IMR-90 (cell line): ENCODE measurements at regions not wholly inside any gene's neighbourhood (a gene's known extent, or its start where the extent isn't known, plus 50 kb on each side); places are given as distances from the start of the nearest gene placed in this dataset.

Experiments used
- ATAC-seq: fragments of 200-7000 bp; cut with Tn5 transposase; 2 replicates; pipeline ENCODE4 v1.9.1; 2020; ENCODE audit warnings: low read depth, mild to moderate bottlenecking, moderate library complexity
- BruUV-seq: library from RNA; stranded (reverse); fragments of 400-500 nt; replicated peaks from 2 replicates; lab custom pipeline; 2021; lab: Mats Ljungman, UMichigan
- CTCF ChIA-PET: fragments of 300-600 bp; formaldehyde crosslinking; extraction: SDS; loops from one replicate; lab custom pipeline; 2021; ENCODE audit warnings: antibody characterized with exemption; lab: Yijun Ruan, JAX
- POLR2A ChIA-PET: fragments of 300-600 bp; sonication (Branson Sonifier 250); formaldehyde crosslinking; loops from one replicate; lab custom pipeline; 2022; ENCODE audit warnings: antibody characterized with exemption; ENCODE audit not compliant: unreplicated experiment; lab: Charles Lee
- DNase-seq: peaks from one replicate; pipeline ENCODE4 v3.0.0; 2013
- H2AFZ ChIP-seq: replicated peaks from 2 replicates; pipeline ENCODE3; 2013; ENCODE audit warnings: low read length, mild to moderate bottlenecking; ENCODE audit not compliant: poor library complexity
- H2AK5ac ChIP-seq: 2 replicates; pipeline ENCODE4 v1.6.1; 2013; ENCODE audit warnings: low read depth, low read length, inconsistent platforms
- H2AK9ac ChIP-seq: replicated peaks from 2 replicates; pipeline ENCODE3; 2013; ENCODE audit warnings: mild to moderate bottlenecking, low read depth, low read length, moderate library complexity; ENCODE audit not compliant: poor library complexity
- H2BK120ac ChIP-seq: 2 replicates; pipeline ENCODE4 v1.6.1; 2013; ENCODE audit warnings: low read depth, low read length, inconsistent platforms
- H2BK15ac ChIP-seq: 3 replicates; pipeline ENCODE4 v1.6.1; 2013; ENCODE audit warnings: low read depth, low read length, inconsistent platforms
- H2BK20ac ChIP-seq: 2 replicates; pipeline ENCODE4 v1.6.1; 2013; ENCODE audit warnings: low read depth, mild to moderate bottlenecking, inconsistent platforms, low read length, moderate library complexity
- H2BK5ac ChIP-seq: 2 replicates; pipeline ENCODE4 v1.6.1; 2013; ENCODE audit warnings: mild to moderate bottlenecking, low read depth, low read length, inconsistent platforms; ENCODE audit not compliant: poor library complexity, severe bottlenecking
- H3K14ac ChIP-seq: replicated peaks from 2 replicates; pipeline ENCODE4 v1.6.1; 2013; ENCODE audit warnings: low read depth, low read length, inconsistent platforms
- H3K18ac ChIP-seq: 2 replicates; pipeline ENCODE4 v1.6.1; 2013; ENCODE audit warnings: low read depth, low read length, control low read depth
- H3K23ac ChIP-seq: 2 replicates; pipeline ENCODE4 v1.6.1; 2013; ENCODE audit warnings: low read depth, low read length, inconsistent platforms
- H3K27ac ChIP-seq: 2 replicates; pipeline ENCODE4 v1.5.1; 2013; ENCODE audit warnings: mild to moderate bottlenecking, control low read depth, low read length; ENCODE audit not compliant: insufficient read depth
- H3K27me3 ChIP-seq: 2 replicates; pipeline ENCODE4 v1.6.1; 2013; ENCODE audit warnings: low read length; ENCODE audit not compliant: control insufficient read depth, insufficient read depth
- H3K36me3 ChIP-seq: 2 replicates; pipeline ENCODE4 v1.6.1; 2013; ENCODE audit warnings: low read length, mixed read lengths; ENCODE audit not compliant: control insufficient read depth, insufficient read depth
- H3K4ac ChIP-seq: 2 replicates; pipeline ENCODE4 v1.6.1; 2013; ENCODE audit warnings: low read depth, low read length, inconsistent platforms
- H3K4me1 ChIP-seq: 2 replicates; pipeline ENCODE4 v1.6.1; 2013; ENCODE audit warnings: low read length, mixed read lengths; ENCODE audit not compliant: control insufficient read depth, insufficient read depth
- H3K4me2 ChIP-seq: 2 replicates; pipeline ENCODE4 v1.6.1; 2013; ENCODE audit warnings: low read depth, mild to moderate bottlenecking, control low read depth, low read length, moderate library complexity
- H3K4me3 ChIP-seq: 2 replicates; pipeline ENCODE4 v1.5.1; 2013; ENCODE audit warnings: low read depth, mild to moderate bottlenecking, control low read depth, low read length, moderate library complexity; ENCODE audit not compliant: insufficient read depth
- H3K56ac ChIP-seq: 2 replicates; pipeline ENCODE4 v1.6.1; 2013; ENCODE audit warnings: low read length, inconsistent platforms; ENCODE audit not compliant: insufficient read depth; ENCODE audit errors: extremely low read depth
- H3K79me1 ChIP-seq, 2 experiments: 2 replicates each; pipeline ENCODE4 v1.6.1; 2013; ENCODE audit warnings: low read length in 2 of 2, inconsistent platforms in 1 of 2, low read depth in 1 of 2
- H3K9ac ChIP-seq: 2 replicates; pipeline ENCODE4 v1.6.1; 2013; ENCODE audit warnings: low read depth, low read length, control low read depth
- H3K9me1 ChIP-seq: 2 replicates; pipeline ENCODE4 v1.6.1; 2013; ENCODE audit warnings: low read length, inconsistent platforms; ENCODE audit not compliant: insufficient read depth
- H3K9me3 ChIP-seq: 2 replicates; pipeline ENCODE4 v1.6.1; 2013; ENCODE audit warnings: low read length; ENCODE audit not compliant: control insufficient read depth, insufficient read depth
- H4K20me1 ChIP-seq: 2 replicates; pipeline ENCODE4 v1.6.1; 2013; ENCODE audit warnings: low read length, inconsistent platforms; ENCODE audit not compliant: insufficient read depth
- H4K5ac ChIP-seq: 2 replicates; pipeline ENCODE4 v1.6.1; 2013; ENCODE audit warnings: mild to moderate bottlenecking, low read depth, low read length, control low read depth
- H4K8ac ChIP-seq, 2 experiments: 2 replicates each; pipeline ENCODE4 v1.6.1; 2013; ENCODE audit warnings: low read depth in 2 of 2, low read length in 2 of 2, control low read depth in 1 of 2, inconsistent platforms in 1 of 2
- H4K91ac ChIP-seq: 2 replicates; pipeline ENCODE4 v1.6.1; 2013; ENCODE audit warnings: low read depth, low read length, inconsistent platforms; ENCODE audit not compliant: insufficient read depth
- CHD1 ChIP-seq: IDR thresholded peaks from 2 replicates; pipeline ENCODE4 v1.6.1; 2012; ENCODE audit warnings: low read depth, low read length, improper control_type of control experiment
- FOS ChIP-seq: fragments of 150-350 bp; IDR thresholded peaks from 2 replicates; pipeline ENCODE4 v1.6.1; 2016; ENCODE audit warnings: low read depth, low read length
- MAFK ChIP-seq: IDR thresholded peaks from 2 replicates; pipeline ENCODE4 v1.6.1; 2012; ENCODE audit warnings: low read depth, low read length, improper control_type of control experiment
- POLR2A ChIP-seq: IDR thresholded peaks from 2 replicates; pipeline ENCODE4 v1.6.1; 2012; ENCODE audit warnings: mild to moderate bottlenecking, low read depth, low read length
- RAD21 ChIP-seq: IDR thresholded peaks from 2 replicates; pipeline ENCODE4 v1.6.1; 2012; ENCODE audit warnings: low read length, improper control_type of control experiment
- RFX5 ChIP-seq: IDR thresholded peaks from 2 replicates; pipeline ENCODE4 v1.8.0; 2012; ENCODE audit warnings: low read depth, mild to moderate bottlenecking, low read length, moderate library complexity
- SMC3 ChIP-seq: fragments of 150-350 bp; IDR thresholded peaks from 2 replicates; pipeline ENCODE4 v1.6.1; 2016; ENCODE audit warnings: low read depth, mild to moderate bottlenecking, antibody characterized with exemption, low read length, moderate library complexity
- WGBS, 2 experiments: methylation state at CpG; one replicate each; pipeline versions ENCODE4 v1.1.5 to v1.1.7; 2013; ENCODE audit warnings: missing lambda C conversion rate in 2 of 2; ENCODE audit not compliant: insufficient read length in 1 of 2; ENCODE audit errors: extremely low coverage in 2 of 2; 5-methylcytosine and 5-hydroxymethylcytosine counted together
- dilution Hi-C: fragments of 300-500 bp; cut with HindIII; formaldehyde crosslinking; loops from one replicate; pipeline ENCODE4 v1.14.3; 2018; ENCODE audit warnings: low sequenced_read_pairs; ENCODE audit not compliant: unreplicated experiment
- in situ Hi-C: fragments of 300-500 bp; cut with MboI; formaldehyde crosslinking; loops from 3 replicates; pipeline ENCODE4 v1.14.3; 2019; ENCODE audit warnings: low sequenced_read_pairs, inconsistent platforms, mixed read lengths
- intact Hi-C: fragments of 100-400 bp; cut with micrococcal nuclease; formaldehyde crosslinking; loops from 2 replicates; pipeline ENCODE4 v1.10.0; 2022

DNA sequence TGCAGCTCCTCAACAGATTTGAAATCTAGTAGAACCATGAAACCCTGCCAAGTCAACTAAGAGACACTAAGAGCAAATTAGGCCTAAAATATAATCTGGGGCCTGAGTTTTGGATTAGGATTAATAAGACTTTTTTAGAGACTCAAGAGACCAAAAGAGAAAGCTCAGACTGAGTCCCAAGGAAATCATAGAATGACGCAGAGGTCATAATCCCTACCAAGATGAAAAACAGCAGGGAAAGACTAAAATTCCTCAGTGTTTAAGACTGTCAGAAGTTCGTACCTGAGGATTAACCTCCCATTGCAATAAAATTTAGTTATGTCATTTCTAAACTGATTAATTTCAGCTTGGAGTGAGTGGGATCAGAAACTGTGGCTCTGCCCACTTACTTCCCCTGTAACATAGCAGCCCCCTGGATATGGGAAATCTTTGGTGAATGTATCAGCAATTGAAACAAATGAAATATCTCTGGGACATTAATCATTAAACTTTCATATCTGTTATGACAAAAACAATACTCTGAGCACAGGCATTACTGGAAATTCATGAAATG lies 200.3 kb downstream of the EDN1 start:
- H3K27me3 ChIP-seq = no peaks in the 10 kb centered on the region
- H3K4me1 ChIP-seq = peaks cover 10% of the 10 kb centered on the region
- H3K9me3 ChIP-seq = no peaks in the 10 kb centered on the region
- H2AK9ac ChIP-seq = no peak overlapping the region
- H3K14ac ChIP-seq = peak overlapping the region; percentile 27
- no peak overlapping the region for H2AFZ ChIP-seq
- H3K56ac ChIP-seq = no peak overlapping the region
- dilution Hi-C loops (no loop called here), intact Hi-C loops (no loop called here), in situ Hi-C loops (no loop called here)
- no peaks in the 10 kb centered on the region for H3K36me3 ChIP-seq
- no peak overlapping the region for H3K4me3 ChIP-seq
- peak overlapping the region; percentile 13; the same call in 1 of the 2 replicates for H4K91ac ChIP-seq
- peaks cover 5% of the 10 kb centered on the region; the same call in 1 of the 2 replicates for H3K9me1 ChIP-seq
- peak overlapping the region; percentile 70 for H2BK120ac ChIP-seq
- H3K4ac ChIP-seq = peak overlapping the region; percentile 71; the same call in 1 of the 2 replicates
- ATAC-seq (no peak), DNase-seq (no peak)
- H2BK5ac ChIP-seq = peak overlapping the region; percentile 80
- H3K79me1 ChIP-seq = no peaks in the 10 kb centered on the region
- H3K27ac ChIP-seq = no peak overlapping the region
- WGBS, 2 experiments = no CpG with 5 or more reads among the region's 2 CpGs
- H4K5ac ChIP-seq = peak overlapping the region; percentile 70; the same call in 1 of the 2 replicates
- H4K20me1 ChIP-seq = no peaks in the 10 kb centered on the region
- 0 out of 2 replicates have a peak overlapping the region, but pooled peaks have one; percentile 10 for H2AK5ac ChIP-seq
- no peak overlapping the region for H3K9ac ChIP-seq
- H2BK20ac ChIP-seq = peak overlapping the region; percentile 63
- ChIA-PET CTCF (no interaction called here), POLR2A (no interaction called here)
- TF ChIP-seq CHD1 (no peak), RFX5 (no peak), SMC3 (no peak), MAFK (no peak), FOS (no peak), POLR2A (no peak), RAD21 (no peak)
- peak overlapping the region; percentile 67; the same call in 1 of the 2 replicates for H3K18ac ChIP-seq
- no TSS peak for BruUV-seq
- peak overlapping the region; percentile 31; the same call in 1 of the 2 replicates for H3K23ac ChIP-seq
- peak overlapping the region; percentile 44; the same call in 1 of the 2 replicates for H3K4me2 ChIP-seq
- peak overlapping the region; percentile 27; the same call in 1 of the 3 replicates for H2BK15ac ChIP-seq
- peak overlapping the region; percentile 16 to 58 for H4K8ac ChIP-seq
